ENCODE measurements at regions not wholly inside any gene's neighbourhood (a gene's known extent, or its start where the extent isn't known, plus 50 kb on each side); places are given as distances from the start of the nearest gene placed in this dataset.
"Not testable (repeated sequence)": the region's sequence is repeated elsewhere in the genome, so short reads cannot be mapped to it uniquely, and the experiment has no call there.

DNA sequence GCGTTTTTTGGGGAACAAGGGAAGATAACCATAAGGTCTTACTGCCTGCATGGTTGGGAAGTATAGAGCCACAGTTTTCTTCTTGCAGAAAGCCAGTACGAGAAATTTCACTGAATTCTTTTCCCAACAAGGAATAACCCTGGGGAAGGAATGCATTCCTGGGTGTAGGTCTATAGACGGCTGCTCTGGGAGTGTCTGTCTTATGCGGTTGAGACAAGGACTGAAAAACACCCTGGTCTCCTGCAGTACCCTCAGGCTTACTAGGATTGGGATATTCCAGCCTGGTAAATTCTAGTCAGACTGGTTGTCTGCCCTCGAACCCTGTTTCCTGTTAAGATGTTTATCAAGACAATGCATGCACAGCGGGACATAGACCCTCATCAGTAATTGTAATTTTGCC, 984.3 kb upstream of the NUDT12 start:
- not testable (repeated sequence) for TF ChIP-seq POLR2A (IDR thresholded peaks at IDR 0.05)
- TF ChIP-seq, protein P1, sequence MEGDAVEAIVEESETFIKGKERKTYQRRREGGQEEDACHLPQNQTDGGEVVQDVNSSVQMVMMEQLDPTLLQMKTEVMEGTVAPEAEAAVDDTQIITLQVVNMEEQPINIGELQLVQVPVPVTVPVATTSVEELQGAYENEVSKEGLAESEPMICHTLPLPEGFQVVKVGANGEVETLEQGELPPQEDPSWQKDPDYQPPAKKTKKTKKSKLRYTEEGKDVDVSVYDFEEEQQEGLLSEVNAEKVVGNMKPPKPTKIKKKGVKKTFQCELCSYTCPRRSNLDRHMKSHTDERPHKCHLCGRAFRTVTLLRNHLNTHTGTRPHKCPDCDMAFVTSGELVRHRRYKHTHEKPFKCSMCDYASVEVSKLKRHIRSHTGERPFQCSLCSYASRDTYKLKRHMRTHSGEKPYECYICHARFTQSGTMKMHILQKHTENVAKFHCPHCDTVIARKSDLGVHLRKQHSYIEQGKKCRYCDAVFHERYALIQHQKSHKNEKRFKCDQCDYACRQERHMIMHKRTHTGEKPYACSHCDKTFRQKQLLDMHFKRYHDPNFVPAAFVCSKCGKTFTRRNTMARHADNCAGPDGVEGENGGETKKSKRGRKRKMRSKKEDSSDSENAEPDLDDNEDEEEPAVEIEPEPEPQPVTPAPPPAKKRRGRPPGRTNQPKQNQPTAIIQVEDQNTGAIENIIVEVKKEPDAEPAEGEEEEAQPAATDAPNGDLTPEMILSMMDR (IDR thresholded peaks at IDR 0.05): not testable (repeated sequence)
